GM21825 (cell line): ENCODE measurements at regions not wholly inside any gene's neighbourhood (a gene's known extent, or its start where the extent isn't known, plus 50 kb on each side); places are given as distances from the start of the nearest gene placed in this dataset.
"Not testable (repeated sequence)": the region's sequence is repeated elsewhere in the genome, so short reads cannot be mapped to it uniquely, and the experiment has no call there.

Experiments used
- ATAC-seq: cut with Tn5 transposase; IDR thresholded peaks from one replicate; pipeline ENCODE4 v1.9.1; 2021; ENCODE audit warnings: mild to moderate bottlenecking, moderate library complexity; ENCODE audit not compliant: unreplicated experiment

- ATAC-seq = no peak
These were observed 120.0 kb downstream of the GALR1 start for GRCh38 chr18:77369644-77370043.

GRCh38 chr18:77373730-77374445 lies 124.2 kb downstream of the GALR1 start:
- no peak for ATAC-seq

GRCh38 chr18:77374446-77374805 lies 124.8 kb downstream of the GALR1 start:
- no peak for ATAC-seq

DNA sequence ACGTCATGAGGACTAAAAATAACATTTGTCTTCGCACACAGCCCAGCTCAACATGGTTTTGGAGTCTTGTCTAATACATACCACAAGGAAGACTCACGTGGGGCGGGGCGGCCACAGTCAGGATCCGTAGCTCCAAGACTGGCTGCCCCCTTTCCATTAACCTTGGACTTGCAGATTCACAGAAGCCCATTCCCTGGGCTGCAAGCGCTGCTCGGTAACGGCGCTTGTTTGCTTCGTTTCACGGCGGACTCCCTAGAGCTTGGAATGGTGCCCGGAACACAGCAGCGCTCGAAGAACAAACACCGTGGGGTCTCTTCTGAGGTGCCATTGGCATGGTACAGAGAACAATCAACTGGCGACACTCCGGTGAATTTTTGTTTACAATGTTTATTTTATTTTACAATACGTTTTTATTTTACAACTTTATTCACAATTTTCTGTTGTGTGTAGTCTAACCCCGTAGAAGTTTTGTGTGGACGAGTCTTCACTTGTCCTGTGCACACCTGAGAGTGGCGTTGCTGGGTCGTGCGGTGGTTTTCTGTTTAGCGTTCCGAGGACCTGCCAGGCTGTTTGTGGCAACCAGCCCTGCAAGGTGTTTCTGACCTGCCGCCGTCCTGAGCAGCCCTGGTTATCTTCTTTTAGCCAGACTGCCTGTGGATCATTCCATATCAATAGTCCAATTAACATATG lies 126.5 kb downstream of the GALR1 start:
- ATAC-seq = no peak

DNA sequence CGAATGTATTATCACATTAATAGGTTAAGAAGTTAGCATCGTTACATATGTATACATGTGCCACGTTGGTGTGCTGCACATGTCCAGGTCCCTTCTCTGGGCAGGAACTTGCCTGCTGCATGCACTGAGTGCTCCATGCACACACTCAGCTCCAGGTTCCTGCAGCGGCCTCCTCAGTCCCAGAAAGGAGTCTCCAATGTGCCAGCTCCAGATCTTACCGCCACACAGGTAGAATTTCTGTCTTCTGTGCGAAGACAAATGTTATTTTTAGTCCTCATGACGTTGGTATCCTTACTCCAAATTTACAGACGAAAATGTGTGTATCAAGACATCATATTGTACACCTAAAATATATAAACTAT lies 127.1 kb downstream of the GALR1 start:
- no peak for ATAC-seq

GRCh38 chr18:77377813-77378212 lies 128.2 kb downstream of the GALR1 start:
- no peak for ATAC-seq

GRCh38 chr18:77379976-77380509 lies 130.4 kb downstream of the GALR1 start:
- no peak for ATAC-seq

GRCh38 chr18:77380695-77381094 lies 131.0 kb downstream of the GALR1 start:
- ATAC-seq = no peak

DNA sequence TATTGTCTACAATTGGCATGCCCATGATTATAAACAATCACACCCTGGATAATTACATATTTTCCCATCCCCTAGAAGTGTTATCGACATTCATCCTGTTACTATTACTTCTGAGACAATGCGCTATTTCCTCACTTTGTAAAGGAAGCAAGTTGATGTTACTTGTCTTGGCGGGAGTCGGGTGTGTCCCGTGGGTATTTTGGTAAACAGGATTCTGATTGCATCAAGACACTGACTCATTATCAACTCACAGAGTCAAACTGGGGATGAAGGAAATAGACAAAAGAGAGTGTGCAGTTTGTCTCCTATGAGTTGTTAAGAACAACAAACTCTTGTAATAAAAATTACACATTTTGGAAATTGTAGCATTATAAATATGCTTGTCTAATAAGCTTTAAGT lies 142.7 kb downstream of the GALR1 start:
- no peak for ATAC-seq

- no peak for ATAC-seq
These were observed 143.9 kb downstream of the GALR1 start for GRCh38 chr18:77393519-77393918.

GRCh38 chr18:77395953-77396352 lies 146.3 kb downstream of the GALR1 start:
- no peak for ATAC-seq

DNA sequence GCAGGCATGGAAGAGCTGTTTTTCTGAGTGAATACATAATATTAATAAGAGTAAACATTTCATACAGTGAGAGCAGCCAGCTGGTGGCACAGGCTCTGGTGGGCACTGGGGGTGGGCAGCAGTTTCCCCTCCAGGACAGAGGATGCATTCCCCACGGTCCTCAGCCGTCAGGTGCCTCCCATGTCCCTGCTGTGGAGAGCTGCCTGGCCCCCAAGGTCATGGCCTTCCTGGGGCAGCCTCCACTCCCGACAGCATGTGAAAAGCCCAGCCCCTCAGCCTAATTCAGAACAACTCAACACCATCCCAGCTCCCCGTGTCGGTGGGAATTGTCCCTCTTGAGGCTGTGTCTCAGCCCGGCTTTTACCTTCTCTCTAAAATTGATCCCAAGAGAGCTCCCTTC lies 147.4 kb downstream of the GALR1 start:
- no peak for ATAC-seq

DNA sequence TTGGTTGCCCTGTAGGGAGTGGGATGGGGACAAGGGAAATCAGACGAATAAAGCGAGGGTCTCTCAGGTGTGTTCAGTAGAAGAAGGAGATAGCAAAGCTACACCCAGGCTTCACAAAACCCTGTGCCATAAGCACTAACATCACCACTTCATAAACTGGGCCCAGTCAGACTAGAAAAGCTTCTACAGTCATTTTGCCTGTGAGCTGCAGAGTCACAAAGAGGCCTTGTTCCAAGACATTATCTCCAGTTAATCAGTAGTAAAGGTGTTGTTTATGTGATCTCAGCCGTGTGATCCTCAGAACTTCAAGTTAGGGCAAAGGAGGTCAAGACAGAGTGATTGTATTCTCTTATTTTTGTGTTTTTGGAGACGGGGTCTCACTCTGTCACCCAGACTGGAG lies 148.0 kb downstream of the GALR1 start:
- no peak for ATAC-seq

GRCh38 chr18:77400561-77400960 lies 150.9 kb downstream of the GALR1 start:
- no peak for ATAC-seq

DNA sequence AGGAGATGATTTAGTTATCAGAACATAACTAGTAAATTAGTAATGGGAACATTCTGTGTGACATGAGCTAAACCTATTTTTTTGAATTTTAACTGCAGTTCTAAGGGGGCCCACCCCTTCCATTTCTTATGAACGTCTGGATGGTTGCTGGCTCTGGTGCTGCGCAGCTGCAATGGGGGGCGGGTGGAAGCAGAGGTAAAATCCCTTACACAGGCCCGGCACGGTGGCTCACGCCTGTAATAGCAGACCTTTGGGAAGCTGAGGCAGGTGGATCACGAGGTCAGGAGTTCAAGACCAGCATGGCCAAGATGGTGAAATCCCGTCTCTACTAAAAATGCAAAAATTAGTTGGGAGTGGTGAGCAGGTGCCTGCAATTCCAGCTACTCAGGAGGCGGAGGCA lies 151.5 kb downstream of the GALR1 start:
- no peak for ATAC-seq

- ATAC-seq = no peak
These were observed 154.4 kb downstream of the GALR1 start for GRCh38 chr18:77403969-77404535.

DNA sequence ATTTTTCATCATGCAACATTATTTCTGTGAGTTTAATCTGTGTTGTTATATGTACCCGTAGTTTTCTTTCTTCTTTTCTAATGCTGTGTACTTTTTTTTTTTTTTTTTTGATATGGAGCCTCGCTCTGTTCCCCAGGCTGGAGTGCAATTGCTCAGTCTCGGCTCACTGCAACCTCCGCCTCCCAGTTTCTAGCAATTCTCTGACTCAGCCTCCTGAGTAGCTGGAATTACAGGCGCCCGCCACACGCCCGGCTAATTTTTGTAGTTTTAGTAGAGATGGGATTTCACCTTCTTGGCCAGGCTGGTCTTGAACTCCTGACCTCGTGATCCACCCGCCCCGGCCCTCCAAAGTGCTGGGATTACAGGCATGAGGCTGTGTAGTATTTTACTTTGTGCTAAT lies 155.4 kb downstream of the GALR1 start:
- ATAC-seq = no peak

DNA sequence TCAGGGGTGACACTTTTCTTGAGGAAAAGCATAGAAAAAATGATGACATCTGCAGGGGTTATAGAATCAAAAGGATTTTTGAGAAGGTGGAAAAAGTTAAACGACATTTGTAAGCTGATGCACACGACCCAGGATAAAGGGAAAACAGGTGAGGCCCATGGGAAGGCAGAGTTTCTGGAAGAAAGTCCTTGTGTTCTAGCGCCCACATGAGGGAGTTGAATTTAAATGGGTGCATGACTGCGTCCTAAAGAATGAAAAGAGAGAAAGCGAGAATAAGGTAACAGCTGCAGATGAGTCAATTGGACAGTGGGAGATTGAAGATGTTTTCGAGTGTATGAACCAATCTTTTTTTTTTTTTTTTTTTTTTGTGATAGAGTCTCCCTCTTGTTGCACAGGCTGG lies 158.1 kb downstream of the GALR1 start:
- no peak for ATAC-seq

DNA sequence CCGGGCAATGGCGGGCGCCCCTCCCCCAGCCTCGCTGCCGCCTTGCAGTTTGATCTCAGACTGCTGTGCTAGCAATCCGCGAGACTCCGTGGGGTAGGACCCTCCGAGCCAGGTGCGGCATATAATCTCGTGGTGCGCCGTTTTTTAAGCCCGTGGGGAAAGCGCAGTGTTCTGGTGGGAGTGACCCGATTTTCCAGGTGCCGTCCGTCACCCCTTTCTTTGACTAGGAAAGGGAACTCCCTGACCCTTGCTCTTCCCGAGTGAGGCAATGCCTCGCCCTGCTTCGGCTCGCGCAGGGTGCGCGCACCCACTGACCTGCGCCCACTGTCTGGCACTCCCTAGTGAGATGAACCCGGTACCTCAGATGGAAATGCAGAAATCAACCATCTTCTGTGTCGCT lies 171.9 kb downstream of the GALR1 start:
- not testable (repeated sequence) for ATAC-seq

- ATAC-seq = no peak
These were observed 173.6 kb downstream of the GALR1 start for GRCh38 chr18:77422974-77423867.

DNA sequence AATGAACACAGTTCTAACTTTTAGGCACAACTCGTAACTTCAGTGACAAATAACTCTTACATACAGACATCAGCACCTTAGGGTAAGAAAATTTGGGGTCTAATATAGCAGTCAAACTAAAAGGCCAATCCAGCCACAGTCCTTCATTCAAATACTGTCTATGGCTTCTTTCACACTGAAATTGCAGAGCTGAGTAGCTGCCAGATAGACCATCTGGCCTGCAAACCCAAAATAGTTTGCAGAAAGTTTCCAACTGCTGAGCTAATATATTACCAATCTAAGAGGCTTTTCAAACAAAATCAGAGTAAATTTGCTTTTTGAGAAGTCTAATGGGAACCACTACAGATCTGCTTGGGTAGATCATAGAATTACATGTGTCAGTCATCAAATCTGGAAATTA lies 183.4 kb downstream of the GALR1 start:
- no peak for ATAC-seq
